ENCODE measurements at regions not wholly inside any gene's neighbourhood (a gene's known extent, or its start where the extent isn't known, plus 50 kb on each side); places are given as distances from the start of the nearest gene placed in this dataset.
A peak's percentile ranks its signal among the peaks of the same experiment; 100 is the strongest.

DNA sequence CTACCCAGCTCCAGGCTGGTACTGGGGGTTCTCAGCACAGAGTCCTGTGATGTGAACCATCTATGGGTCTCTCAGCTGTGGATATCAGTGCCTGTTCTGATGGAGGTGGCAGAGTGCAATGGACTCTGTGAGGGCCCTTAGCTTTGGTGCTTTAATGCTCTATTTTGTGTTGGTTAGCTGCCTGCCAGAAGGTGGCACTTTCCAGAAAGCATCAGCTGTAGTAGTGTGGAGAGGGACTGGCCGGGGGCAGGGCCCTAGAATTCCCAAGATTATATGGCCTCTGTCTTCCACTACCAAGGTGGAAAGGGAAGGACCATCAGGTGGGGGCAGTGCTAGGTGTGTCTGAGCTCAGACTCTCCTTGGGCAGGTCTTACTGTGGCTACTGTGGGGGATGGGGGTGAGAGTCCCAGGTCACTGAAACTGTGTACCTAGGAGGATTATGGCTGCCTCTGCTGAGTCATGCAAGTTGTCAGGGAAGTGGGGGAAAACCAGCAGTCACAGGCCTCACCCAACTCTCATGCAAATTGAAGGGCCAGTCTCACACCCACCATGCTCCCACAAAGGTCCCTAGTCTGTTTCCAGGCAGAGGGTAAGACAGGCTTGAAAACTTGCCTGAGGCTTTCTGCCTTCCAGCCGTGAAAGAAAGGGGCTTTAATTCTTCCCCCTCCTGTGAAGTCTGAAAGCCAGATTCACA is 878.1 kb downstream of the C12orf50 start:
- DNase-seq: no peak

DNA sequence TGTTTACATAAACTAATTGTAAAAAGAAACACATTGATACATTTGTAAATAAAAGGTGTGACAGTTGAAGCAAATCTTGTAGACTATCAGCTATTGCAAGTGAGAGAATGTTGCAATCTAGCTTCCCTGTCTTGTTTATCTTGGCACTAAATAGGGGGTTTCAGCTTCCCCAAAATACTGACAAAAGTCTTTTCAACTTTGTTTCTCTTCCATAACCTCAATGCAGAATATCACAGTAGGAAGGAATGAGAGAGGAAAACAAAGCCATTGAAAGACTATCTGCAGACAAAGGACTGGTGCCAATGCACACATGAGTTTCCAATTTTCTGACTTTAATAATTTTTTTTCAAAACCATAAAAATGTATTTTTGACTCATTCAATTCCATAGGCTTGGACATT is 886.2 kb upstream of the MGAT4C start:
- no peak for DNase-seq

GRCh38 chr12:87141091-87141490 is 884.9 kb upstream of the MGAT4C start:
- no peak for DNase-seq

GRCh38 chr12:87140262-87140661 is 884.1 kb upstream of the MGAT4C start:
- no peak for DNase-seq

DNA sequence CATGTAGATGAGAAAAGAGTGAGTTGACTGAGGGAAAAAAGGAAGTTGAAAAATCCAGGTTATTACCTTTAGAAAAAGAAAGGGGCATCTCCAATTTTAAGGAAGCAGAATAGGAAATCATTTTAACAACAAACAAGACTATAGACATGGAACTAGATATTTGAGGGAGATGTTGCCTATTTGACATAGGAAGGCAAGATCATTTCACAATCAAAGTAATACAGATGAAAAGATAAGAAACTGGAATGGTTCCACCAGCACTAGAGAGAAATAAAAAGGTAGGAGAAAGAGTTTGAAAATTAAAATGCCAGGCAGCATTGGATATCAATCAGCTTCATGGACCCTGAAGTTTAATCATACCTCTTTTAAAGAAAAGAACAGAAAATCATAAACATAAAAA is 881.0 kb upstream of the MGAT4C start:
- DNase-seq: no peak

- peak; percentile 5 for DNase-seq
These were observed 880.3 kb upstream of the MGAT4C start for GRCh38 chr12:87136330-87136976.

DNA sequence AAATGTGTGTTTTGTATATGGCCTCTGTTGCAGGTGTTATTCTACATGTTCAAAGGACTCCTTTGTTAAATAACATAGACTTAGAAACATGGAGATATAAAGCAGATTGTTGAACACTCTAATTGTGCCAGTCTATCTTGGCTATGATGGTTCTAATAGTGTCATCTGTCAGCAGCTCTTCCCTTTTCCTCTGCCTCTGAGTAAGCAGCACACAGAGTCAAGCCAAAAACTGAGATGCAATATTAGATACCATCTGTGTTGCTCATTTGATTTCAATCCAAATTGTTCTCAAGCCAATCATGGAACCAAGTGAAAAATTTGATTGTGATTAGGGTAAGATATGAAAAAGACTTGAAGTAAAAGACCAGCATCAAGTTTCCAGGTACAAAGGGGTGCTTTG is 871.1 kb upstream of the MGAT4C start:
- no peak for DNase-seq

GRCh38 chr12:87121896-87122295 is 865.7 kb upstream of the MGAT4C start:
- no peak for DNase-seq

DNA sequence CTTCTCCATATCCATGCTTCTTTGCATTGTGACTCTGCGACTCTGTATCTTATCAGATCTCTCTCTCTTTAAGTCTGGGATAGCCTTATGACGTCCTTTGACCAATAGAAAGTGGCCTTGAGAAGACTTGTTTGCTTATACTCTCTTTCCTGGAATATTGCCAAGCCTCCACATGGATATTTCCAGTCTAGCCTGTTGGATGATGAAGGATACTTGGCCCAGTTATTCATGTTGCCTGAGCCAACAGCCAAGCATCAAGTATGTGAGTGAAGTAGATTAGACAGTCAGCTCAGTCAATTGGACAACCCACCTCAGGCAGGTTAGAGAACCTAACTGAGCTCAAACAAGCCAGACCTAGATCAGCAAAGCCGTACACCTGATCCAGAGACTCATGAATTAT is 864.2 kb upstream of the MGAT4C start:
- no peak for DNase-seq

DNA sequence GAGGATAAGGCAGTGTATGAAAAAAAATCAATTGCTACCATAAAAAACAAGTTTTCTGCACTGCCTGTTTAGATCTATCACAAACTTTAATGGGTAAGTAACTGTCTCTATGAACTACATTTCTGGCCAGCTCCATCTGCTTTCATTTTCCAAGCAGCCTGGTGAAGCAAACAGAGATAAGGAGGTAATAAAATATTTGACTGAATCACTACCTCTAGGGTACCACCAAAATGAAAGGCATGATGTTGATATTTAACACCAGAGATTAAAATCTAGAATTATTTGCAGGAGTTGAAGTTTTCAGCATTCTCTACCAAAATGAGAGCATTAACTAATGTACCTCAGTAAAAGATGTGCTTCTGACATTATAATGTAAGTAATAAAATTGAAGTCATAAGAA is 863.5 kb upstream of the MGAT4C start:
- no peak for DNase-seq

GRCh38 chr12:87117526-87117925 is 861.3 kb upstream of the MGAT4C start:
- DNase-seq: no peak

DNA sequence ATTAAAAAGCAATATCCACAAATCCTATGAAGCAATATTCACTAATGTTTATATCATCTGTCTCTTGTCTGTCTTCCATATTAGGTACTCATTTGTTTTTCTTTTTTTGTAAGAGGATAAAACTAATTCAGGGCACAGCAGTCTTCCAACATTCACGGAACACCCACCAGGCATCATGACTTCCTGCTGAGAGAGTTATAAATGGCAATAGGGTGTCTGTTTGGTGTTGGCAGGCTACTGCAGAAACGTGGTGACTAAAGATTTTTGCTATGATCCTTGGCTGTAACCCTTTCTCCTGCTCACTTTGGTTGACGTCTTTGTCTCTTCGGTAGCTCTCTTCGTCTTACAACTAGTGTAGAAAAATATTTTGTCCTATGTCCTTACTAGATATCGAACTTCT is 860.6 kb upstream of the MGAT4C start:
- no peak for DNase-seq

- no peak for DNase-seq
These were observed 856.6 kb upstream of the MGAT4C start for GRCh38 chr12:87112571-87113345.

DNA sequence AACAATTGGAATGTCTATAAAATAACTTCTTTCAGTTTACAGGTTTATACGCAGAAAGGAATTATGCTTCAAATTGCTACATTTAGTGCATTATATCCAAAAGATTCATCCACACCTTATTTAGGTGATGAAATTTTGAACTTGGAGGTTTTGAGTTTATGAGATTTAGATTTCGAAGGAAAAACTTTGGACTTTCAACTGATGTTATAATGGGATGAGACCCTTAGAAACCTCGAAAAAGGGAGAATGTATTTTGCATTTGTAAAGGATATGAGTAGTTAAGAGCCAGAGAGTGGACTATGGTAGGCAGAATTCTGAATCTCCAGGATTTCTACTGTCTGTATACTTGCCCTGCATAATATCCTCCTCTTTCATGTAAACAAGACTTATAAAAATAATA is 851.6 kb upstream of the MGAT4C start:
- DNase-seq: no peak

GRCh38 chr12:87107270-87107669 is 851.1 kb upstream of the MGAT4C start:
- DNase-seq: no peak

GRCh38 chr12:87096082-87096585 is 839.9 kb upstream of the MGAT4C start:
- DNase-seq: no peak

- no peak for DNase-seq
These were observed 838.2 kb upstream of the MGAT4C start for GRCh38 chr12:87094356-87094755.

DNA sequence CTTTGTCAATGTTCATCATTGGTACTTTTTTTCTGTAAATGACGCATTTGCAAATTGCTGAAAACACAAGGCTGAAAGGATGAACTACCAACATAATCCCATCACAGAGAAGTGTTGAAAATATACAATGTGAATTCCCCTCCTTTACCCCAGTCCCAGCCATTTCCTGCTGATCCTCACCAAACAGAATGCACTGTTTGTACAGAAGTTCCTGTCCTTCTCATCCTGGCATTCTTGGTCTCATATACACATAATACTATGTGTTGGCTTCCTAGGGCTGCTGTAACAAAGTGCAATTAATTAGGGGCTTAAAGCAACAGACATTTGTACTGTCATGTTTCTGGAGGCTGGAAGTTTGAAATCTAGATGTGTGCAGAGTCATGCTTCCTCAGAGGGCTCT is 836.2 kb upstream of the MGAT4C start:
- DNase-seq: no peak

DNA sequence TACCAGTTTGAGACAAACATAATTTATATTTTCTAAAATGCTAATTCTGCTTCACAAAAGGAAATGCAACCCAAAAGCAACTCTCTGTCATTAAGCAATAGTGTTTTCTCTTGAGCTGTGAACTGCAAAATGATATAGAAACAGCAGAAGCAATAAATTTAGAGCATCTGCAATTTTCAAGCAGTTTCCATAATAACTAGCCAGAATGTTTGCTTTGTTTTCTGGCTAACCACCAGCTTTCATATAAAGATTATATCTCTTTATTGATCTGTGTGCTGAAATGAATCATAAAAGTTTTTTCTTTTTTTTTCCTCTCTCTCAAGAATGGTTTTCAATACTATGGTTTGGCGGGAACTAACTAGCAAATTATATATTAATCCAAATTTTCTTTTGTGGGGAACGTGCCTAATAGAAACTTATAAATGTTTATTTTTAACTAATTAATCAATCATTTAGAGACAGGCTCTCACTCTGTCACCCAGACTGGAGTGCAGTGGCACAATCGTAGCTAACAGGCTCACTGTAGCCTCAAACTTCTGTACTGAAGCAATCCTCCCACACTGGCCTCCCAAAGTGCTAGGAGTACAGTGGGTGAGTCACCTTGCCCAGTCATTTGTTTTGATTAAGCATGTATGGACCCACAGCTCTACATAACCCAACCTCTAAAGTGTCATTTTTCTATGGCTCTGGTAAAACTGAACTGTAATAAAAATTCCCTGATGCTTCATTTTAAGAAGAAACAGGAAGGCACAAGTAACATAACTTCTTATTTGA is 830.1 kb upstream of the MGAT4C start:
- no peak for DNase-seq

DNA sequence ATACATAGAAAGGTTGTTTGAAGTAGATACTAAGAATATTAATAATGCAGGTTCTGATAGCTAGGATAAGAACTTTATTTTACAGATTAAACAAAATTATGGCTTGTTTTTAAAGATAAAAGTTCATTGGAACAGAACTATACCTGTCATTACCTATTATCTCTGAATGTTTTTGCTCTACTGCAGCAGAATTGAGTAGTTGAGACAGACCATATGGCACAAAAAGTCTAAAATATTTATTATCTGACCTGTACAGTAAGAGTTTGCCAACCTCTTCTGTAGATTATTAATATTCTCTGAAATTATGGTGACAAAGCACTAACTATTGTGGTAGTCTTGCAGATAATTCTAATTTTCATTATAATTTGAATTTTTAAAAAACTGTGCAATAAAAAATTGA is 829.1 kb upstream of the MGAT4C start:
- DNase-seq: no peak

DNA sequence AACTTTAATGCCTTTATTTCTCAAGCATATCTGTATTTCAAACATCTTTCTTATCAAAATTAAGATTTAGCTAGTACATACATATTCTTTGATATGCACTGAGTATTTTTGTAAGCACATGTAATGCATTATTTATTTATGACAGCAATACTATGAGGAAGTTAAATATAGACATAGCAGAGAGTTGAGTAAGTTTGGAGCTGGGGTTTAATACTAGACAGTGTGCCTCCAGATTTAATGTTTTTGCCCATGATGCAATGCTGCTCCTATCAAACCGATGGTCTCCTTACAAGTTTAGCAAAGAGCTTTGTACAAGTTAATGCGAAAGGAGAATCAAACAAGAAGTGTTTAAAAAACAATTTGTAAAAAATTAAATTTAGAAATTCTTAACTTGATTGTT is 826.6 kb upstream of the MGAT4C start:
- no peak for DNase-seq

DNA sequence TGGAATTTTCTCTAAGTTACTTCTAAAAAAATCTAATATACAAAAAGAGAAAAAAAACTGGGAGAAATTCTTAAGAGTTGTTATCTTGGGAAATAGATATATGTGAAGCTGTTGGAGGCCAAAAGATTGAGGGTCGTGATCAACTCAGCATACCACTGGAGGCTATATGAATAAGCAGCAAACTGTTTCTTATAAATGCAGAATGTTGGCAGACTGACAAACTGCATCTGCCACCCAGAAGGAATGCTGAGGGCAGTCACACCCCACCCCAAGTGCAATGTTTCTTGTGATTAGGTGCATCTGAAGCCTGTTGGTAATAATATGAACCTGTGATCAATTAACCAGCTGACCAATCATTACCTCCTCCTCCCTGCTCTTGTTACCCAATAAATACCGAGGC is 818.6 kb upstream of the MGAT4C start:
- no peak for DNase-seq

- no peak for DNase-seq
These were observed 810.1 kb upstream of the MGAT4C start for GRCh38 chr12:87066326-87066725.
